HG03460 (cell line): ENCODE measurements at regions not wholly inside any gene's neighbourhood (a gene's known extent, or its start where the extent isn't known, plus 50 kb on each side); places are given as distances from the start of the nearest gene placed in this dataset.
"Not testable (repeated sequence)": the region's sequence is repeated elsewhere in the genome, so short reads cannot be mapped to it uniquely, and the experiment has no call there.

Experiments used
- ATAC-seq: cut with Tn5 transposase; IDR thresholded peaks from one replicate; pipeline ENCODE4 v1.9.1; 2021; ENCODE audit not compliant: unreplicated experiment

- no peak for ATAC-seq
Observed at GRCh38 chr13:80824229-80824628, 483.3 kb upstream of the SPRY2 start.

GRCh38 chr13:80823472-80823871 lies 482.5 kb upstream of the SPRY2 start:
- no peak for ATAC-seq

- ATAC-seq = no peak
Observed at GRCh38 chr13:80821466-80821865, 480.5 kb upstream of the SPRY2 start.

- ATAC-seq = no peak
Observed at GRCh38 chr13:80817979-80818378, 477.1 kb upstream of the SPRY2 start.

- ATAC-seq = no peak
Observed at GRCh38 chr13:80814541-80814940, 473.6 kb upstream of the SPRY2 start.

- ATAC-seq = not testable (repeated sequence)
Observed at GRCh38 chr13:80810294-80810693, 469.4 kb upstream of the SPRY2 start.

- ATAC-seq = no peak
Observed at GRCh38 chr13:80802946-80803345, 462.0 kb upstream of the SPRY2 start.

- no peak for ATAC-seq
Observed at GRCh38 chr13:80798576-80799133, 457.7 kb upstream of the SPRY2 start.

GRCh38 chr13:80787604-80788003 lies 446.7 kb upstream of the SPRY2 start:
- no peak for ATAC-seq

GRCh38 chr13:80783926-80784565 lies 443.1 kb upstream of the SPRY2 start:
- ATAC-seq = no peak

GRCh38 chr13:80782441-80782840 lies 441.5 kb upstream of the SPRY2 start:
- ATAC-seq = no peak

- no peak for ATAC-seq
Observed at GRCh38 chr13:80778297-80778696, 437.4 kb upstream of the SPRY2 start.

- ATAC-seq = no peak
Observed at GRCh38 chr13:80757694-80758093, 416.8 kb upstream of the SPRY2 start.

GRCh38 chr13:80755910-80756309 lies 415.0 kb upstream of the SPRY2 start:
- no peak for ATAC-seq

- ATAC-seq = no peak
Observed at GRCh38 chr13:80754441-80754840, 413.5 kb upstream of the SPRY2 start.

GRCh38 chr13:80753866-80754265 lies 412.9 kb upstream of the SPRY2 start:
- no peak for ATAC-seq

GRCh38 chr13:80751854-80752253 lies 410.9 kb upstream of the SPRY2 start:
- ATAC-seq = no peak

- ATAC-seq = no peak
Observed at GRCh38 chr13:80744147-80744914, 403.4 kb upstream of the SPRY2 start.

- ATAC-seq = no peak
Observed at GRCh38 chr13:80742033-80742432, 401.1 kb upstream of the SPRY2 start.

GRCh38 chr13:80740071-80740470 lies 399.1 kb upstream of the SPRY2 start:
- no peak for ATAC-seq

GRCh38 chr13:80737513-80737912 lies 396.6 kb upstream of the SPRY2 start:
- no peak for ATAC-seq

GRCh38 chr13:80727321-80727975 lies 386.5 kb upstream of the SPRY2 start:
- ATAC-seq = no peak
